ENCODE measurements at regions not wholly inside any gene's neighbourhood (a gene's known extent, or its start where the extent isn't known, plus 50 kb on each side); places are given as distances from the start of the nearest gene placed in this dataset.
"Not testable (repeated sequence)": the region's sequence is repeated elsewhere in the genome, so short reads cannot be mapped to it uniquely, and the experiment has no call there.

- peaks cover 40 to 59% of the 10 kb centered on the region in 2 donors for H3K36me3 Mint-ChIP-seq
- peaks cover 0 to 2% of the 10 kb centered on the region in 2 donors for H3K4me1 Mint-ChIP-seq
- H3K4me3 Mint-ChIP-seq, result no peak overlapping the region
- ATAC-seq (replicated peaks), result no peak
- no peak for DNase-seq
- H3K9me3 Mint-ChIP-seq, result peaks cover 6 to 8% of the 10 kb centered on the region in 2 donors
- no peaks in the 10 kb centered on the region for H3K27me3 Mint-ChIP-seq
- no peak overlapping the region for H3K27ac Mint-ChIP-seq
These were observed 50.9 kb upstream of the WARS2 start for GRCh38 chr1:119191325-119191724.

GRCh38 chr1:119204197-119204960 is 63.9 kb upstream of the WARS2 start:
- no peak overlapping the region for H3K27ac Mint-ChIP-seq
- no peak for ATAC-seq (replicated peaks)
- DNase-seq, result no peak
- no peaks in the 10 kb centered on the region for H3K4me1 Mint-ChIP-seq
- peaks cover 0 to 9% of the 10 kb centered on the region in 2 donors for H3K9me3 Mint-ChIP-seq
- no peaks in the 10 kb centered on the region for H3K27me3 Mint-ChIP-seq
- H3K4me3 Mint-ChIP-seq, result no peak overlapping the region
- peaks cover 15 to 46% of the 10 kb centered on the region in 2 donors for H3K36me3 Mint-ChIP-seq

- Mint-ChIP-seq H3K27ac (no peak overlapping the region), H3K36me3 (peaks cover 15 to 46% of the 10 kb centered on the region in 2 donors), H3K4me3 (no peak overlapping the region), H3K9me3 (peaks cover 0 to 8% of the 10 kb centered on the region in 2 donors), H3K27me3 (no peaks in the 10 kb centered on the region), H3K4me1 (no peaks in the 10 kb centered on the region)
- ATAC-seq (replicated peaks), result no peak
- DNase-seq, result no peak
These were observed 64.5 kb upstream of the WARS2 start for GRCh38 chr1:119204961-119205357.

- Mint-ChIP-seq H3K4me3 (no peak overlapping the region), H3K36me3 (peaks cover 21 to 44% of the 10 kb centered on the region in 2 donors), H3K4me1 (no peaks in the 10 kb centered on the region), H3K9me3 (peaks cover 3 to 6% of the 10 kb centered on the region in 2 donors), H3K27ac (no peak overlapping the region), H3K27me3 (no peaks in the 10 kb centered on the region)
- ATAC-seq (replicated peaks) (no peak), DNase-seq (no peak)
These were observed 68.6 kb upstream of the WARS2 start for GRCh38 chr1:119209061-119209460.

- ATAC-seq (replicated peaks) (no peak), DNase-seq (no peak)
- Mint-ChIP-seq H3K36me3 (peaks cover 25 to 50% of the 10 kb centered on the region in 2 donors), H3K9me3 (peaks cover 3 to 6% of the 10 kb centered on the region in 2 donors), H3K27ac (no peak overlapping the region), H3K27me3 (no peaks in the 10 kb centered on the region), H3K4me1 (no peaks in the 10 kb centered on the region), H3K4me3 (no peak overlapping the region)
These were observed 69.3 kb upstream of the WARS2 start for GRCh38 chr1:119209596-119210295.

- H3K36me3 Mint-ChIP-seq, result peaks cover 25 to 50% of the 10 kb centered on the region in 2 donors
- H3K4me3 Mint-ChIP-seq, result no peak overlapping the region
These were observed 69.8 kb upstream of the WARS2 start for GRCh38 chr1:119210296-119210649.

GRCh38 chr1:119213213-119213612 is 72.8 kb upstream of the WARS2 start:
- H3K4me3 Mint-ChIP-seq; H3K4me1 Mint-ChIP-seq; DNase-seq; H3K27ac Mint-ChIP-seq; H3K9me3 Mint-ChIP-seq; H3K27me3 Mint-ChIP-seq; ATAC-seq (replicated peaks): not testable (repeated sequence)
- H3K36me3 Mint-ChIP-seq, result peaks cover 38 to 50% of the 10 kb centered on the region in 2 donors

More at GRCh38 chr1:119210296-119210649, 69.8 kb upstream of the WARS2 start:
- ATAC-seq (replicated peaks), result no peak
- Mint-ChIP-seq H3K27me3 (no peaks in the 10 kb centered on the region), H3K27ac (no peak overlapping the region), H3K9me3 (peaks cover 3 to 6% of the 10 kb centered on the region in 2 donors), H3K4me1 (no peaks in the 10 kb centered on the region)
- DNase-seq, result no peak

- H3K36me3 Mint-ChIP-seq, result peaks cover 38 to 60% of the 10 kb centered on the region in 2 donors
- not testable (repeated sequence) for H3K4me1 Mint-ChIP-seq, H3K27me3 Mint-ChIP-seq
These were observed 74.5 kb upstream of the WARS2 start for GRCh38 chr1:119214961-119215360.

GRCh38 chr1:119217309-119217828 is 76.9 kb upstream of the WARS2 start:
- ATAC-seq (replicated peaks) (no peak), DNase-seq (no peak)
- Mint-ChIP-seq H3K4me3 (no peak overlapping the region), H3K36me3 (peaks cover 31 to 51% of the 10 kb centered on the region in 2 donors), H3K9me3 (peaks cover 3 to 5% of the 10 kb centered on the region in 2 donors), H3K4me1 (peaks cover 0 to 2% of the 10 kb centered on the region in 2 donors), H3K27me3 (no peaks in the 10 kb centered on the region), H3K27ac (no peak overlapping the region)

More at GRCh38 chr1:119214961-119215360, 74.5 kb upstream of the WARS2 start:
- not testable (repeated sequence) for DNase-seq; H3K27ac Mint-ChIP-seq; H3K9me3 Mint-ChIP-seq; ATAC-seq (replicated peaks); H3K4me3 Mint-ChIP-seq

GRCh38 chr1:119219711-119220110 is 79.3 kb upstream of the WARS2 start:
- Mint-ChIP-seq H3K9me3 (peaks cover 0 to 1% of the 10 kb centered on the region in 2 donors), H3K4me1 (peaks cover 0 to 2% of the 10 kb centered on the region in 2 donors), H3K27ac (no peak overlapping the region), H3K36me3 (peaks cover 30 to 48% of the 10 kb centered on the region in 2 donors), H3K4me3 (no peak overlapping the region), H3K27me3 (no peaks in the 10 kb centered on the region)
- no peak for DNase-seq
- ATAC-seq (replicated peaks), result no peak

- Mint-ChIP-seq H3K4me1 (peaks cover 0 to 2% of the 10 kb centered on the region in 2 donors), H3K27me3 (no peaks in the 10 kb centered on the region), H3K9me3 (no peaks in the 10 kb centered on the region), H3K4me3 (no peak overlapping the region), H3K27ac (no peak overlapping the region), H3K36me3 (peaks cover 30 to 47% of the 10 kb centered on the region in 2 donors)
- DNase-seq, result no peak
- ATAC-seq (replicated peaks), result no peak
These were observed 80.5 kb upstream of the WARS2 start for GRCh38 chr1:119220991-119221390.

- no peak for ATAC-seq (replicated peaks)
- H3K27me3 Mint-ChIP-seq, result no peaks in the 10 kb centered on the region
These were observed 81.8 kb upstream of the WARS2 start for GRCh38 chr1:119222271-119222670.

GRCh38 chr1:119225265-119225664 is 84.8 kb upstream of the WARS2 start:
- ATAC-seq (replicated peaks), result no peak
- no peak for DNase-seq
- Mint-ChIP-seq H3K27ac (no peak overlapping the region), H3K27me3 (no peaks in the 10 kb centered on the region), H3K36me3 (peaks cover 12 to 23% of the 10 kb centered on the region in 2 donors), H3K4me1 (peaks cover 0 to 3% of the 10 kb centered on the region in 2 donors), H3K4me3 (no peak overlapping the region), H3K9me3 (no peaks in the 10 kb centered on the region)

More at GRCh38 chr1:119222271-119222670, 81.8 kb upstream of the WARS2 start:
- no peak overlapping the region for H3K27ac Mint-ChIP-seq
- H3K4me1 Mint-ChIP-seq, result peaks cover 0 to 3% of the 10 kb centered on the region in 2 donors
- no peaks in the 10 kb centered on the region for H3K9me3 Mint-ChIP-seq
- no peak overlapping the region for H3K4me3 Mint-ChIP-seq
- H3K36me3 Mint-ChIP-seq, result peaks cover 25 to 40% of the 10 kb centered on the region in 2 donors
- no peak for DNase-seq

- Mint-ChIP-seq H3K4me3 (no peak overlapping the region), H3K4me1 (peaks cover 0 to 3% of the 10 kb centered on the region in 2 donors), H3K27me3 (no peaks in the 10 kb centered on the region), H3K36me3 (peaks cover 10 to 20% of the 10 kb centered on the region in 2 donors), H3K9me3 (no peaks in the 10 kb centered on the region), H3K27ac (no peak overlapping the region)
- DNase-seq, result no peak
- no peak for ATAC-seq (replicated peaks)
These were observed 85.4 kb upstream of the WARS2 start for GRCh38 chr1:119225831-119226230.
